AG09319 (cell line): ENCODE measurements at regions not wholly inside any gene's neighbourhood (a gene's known extent, or its start where the extent isn't known, plus 50 kb on each side); places are given as distances from the start of the nearest gene placed in this dataset.

ENCODE experiments used
- DNase-seq: peaks from one replicate; pipeline ENCODE4 v3.0.0-alpha.2; 2010; ENCODE audit warnings: low read depth; ENCODE audit errors: extremely low read depth
- TF ChIP-seq, protein P1 (sequence below): IDR thresholded peaks from 2 replicates; pipeline ENCODE4 v1.5.1; 2011; ENCODE audit warnings: low read depth, mild to moderate bottlenecking, inconsistent platforms, low read length, moderate library complexity

DNA sequence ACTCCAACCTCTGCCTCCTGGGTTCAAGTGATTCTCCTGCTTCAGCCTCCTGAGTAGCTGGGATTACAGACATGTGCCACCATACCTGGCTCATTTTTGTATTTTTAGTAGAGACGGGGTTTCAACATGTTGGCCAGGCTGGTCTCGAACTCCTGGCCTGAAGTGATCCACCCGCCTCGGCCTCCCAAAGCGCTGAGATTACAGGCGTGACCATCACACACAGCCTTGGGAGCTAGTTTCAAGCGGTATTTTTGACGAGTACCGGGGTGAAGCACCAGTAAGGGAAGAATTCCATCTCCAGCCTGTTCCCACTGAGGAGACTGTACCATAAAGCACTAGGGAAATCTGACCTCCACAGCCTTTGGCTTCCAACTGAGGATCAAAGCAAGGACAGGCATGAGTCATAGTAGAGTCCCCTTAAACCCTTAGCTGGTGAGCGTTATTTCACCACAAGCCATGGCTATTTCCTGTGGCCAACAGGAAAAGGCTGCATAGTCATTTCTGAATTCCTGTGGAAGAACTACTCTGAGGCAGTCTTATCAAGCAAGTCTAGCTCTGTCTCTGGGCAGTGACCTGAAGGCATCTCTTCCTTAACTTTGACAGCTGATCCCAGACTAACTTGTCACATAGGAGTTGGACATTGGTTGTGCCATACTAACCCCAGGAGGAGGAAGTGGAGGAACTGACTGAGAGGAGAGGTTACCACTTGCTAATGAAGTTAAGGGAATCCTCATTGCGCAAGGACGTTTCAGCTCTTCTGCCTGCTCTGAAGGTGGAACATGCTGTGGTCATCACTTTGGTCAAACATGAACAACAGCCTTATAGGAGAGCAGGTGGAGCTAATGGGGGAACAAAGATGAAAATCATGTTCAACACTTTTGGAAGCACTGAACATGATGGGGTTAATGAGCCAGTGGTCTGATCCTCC is 85.8 kb upstream of the DMRT1 start:
- peak; percentile 61 for DNase-seq
- TF ChIP-seq, protein P1, sequence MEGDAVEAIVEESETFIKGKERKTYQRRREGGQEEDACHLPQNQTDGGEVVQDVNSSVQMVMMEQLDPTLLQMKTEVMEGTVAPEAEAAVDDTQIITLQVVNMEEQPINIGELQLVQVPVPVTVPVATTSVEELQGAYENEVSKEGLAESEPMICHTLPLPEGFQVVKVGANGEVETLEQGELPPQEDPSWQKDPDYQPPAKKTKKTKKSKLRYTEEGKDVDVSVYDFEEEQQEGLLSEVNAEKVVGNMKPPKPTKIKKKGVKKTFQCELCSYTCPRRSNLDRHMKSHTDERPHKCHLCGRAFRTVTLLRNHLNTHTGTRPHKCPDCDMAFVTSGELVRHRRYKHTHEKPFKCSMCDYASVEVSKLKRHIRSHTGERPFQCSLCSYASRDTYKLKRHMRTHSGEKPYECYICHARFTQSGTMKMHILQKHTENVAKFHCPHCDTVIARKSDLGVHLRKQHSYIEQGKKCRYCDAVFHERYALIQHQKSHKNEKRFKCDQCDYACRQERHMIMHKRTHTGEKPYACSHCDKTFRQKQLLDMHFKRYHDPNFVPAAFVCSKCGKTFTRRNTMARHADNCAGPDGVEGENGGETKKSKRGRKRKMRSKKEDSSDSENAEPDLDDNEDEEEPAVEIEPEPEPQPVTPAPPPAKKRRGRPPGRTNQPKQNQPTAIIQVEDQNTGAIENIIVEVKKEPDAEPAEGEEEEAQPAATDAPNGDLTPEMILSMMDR: no peak

- TF ChIP-seq, protein P1: peak; percentile 60
- no peak for DNase-seq
These were observed 84.1 kb upstream of the DMRT1 start for GRCh38 chr9:757246-757881.

GRCh38 chr9:758146-758545 is 83.4 kb upstream of the DMRT1 start:
- DNase-seq: no peak

GRCh38 chr9:759541-759940 is 82.0 kb upstream of the DMRT1 start:
- no peak for DNase-seq
- TF ChIP-seq, protein P1: no peak

More at GRCh38 chr9:758146-758545, 83.4 kb upstream of the DMRT1 start:
- TF ChIP-seq, protein P1: no peak

DNA sequence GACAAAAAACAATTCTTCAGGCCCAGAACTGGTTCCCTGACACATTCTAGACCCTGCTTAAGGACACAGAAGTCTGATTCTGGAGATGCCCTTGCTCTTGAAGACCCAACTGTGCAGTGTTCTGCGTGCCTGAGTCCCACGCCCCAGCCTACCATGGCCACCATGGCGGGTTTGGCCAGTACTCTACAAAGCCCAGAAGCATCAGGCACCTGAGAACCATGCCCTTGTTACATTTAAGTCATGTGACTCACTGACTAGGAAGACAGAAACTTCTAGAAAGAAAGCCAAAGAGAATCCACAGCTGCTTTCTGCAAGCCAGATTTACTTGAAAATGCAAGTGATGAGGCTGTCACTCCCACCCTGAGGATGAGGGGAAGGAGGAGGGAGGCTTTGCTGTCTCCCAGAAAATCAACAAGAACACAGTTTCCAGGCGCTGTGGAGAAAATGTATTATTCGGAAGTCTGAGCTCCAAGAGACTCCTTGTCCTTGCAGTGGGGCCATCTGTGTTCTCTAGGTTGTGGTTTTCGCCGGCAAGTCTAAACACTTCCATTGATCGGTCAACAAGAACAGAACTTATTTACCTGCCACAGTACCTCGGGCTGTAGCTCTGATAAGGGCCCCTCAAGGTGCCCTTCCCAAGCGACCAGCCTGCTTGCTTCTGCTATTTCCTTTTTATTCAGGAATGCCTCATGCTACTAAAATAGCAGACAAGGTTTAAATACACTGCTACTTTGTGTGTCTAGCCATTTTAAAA is 81.3 kb upstream of the DMRT1 start:
- DNase-seq: no peak
- TF ChIP-seq, protein P1: no peak

- no peak for DNase-seq
- TF ChIP-seq, protein P1: no peak
These were observed 80.2 kb upstream of the DMRT1 start for GRCh38 chr9:761176-761792.
